NT2/D1 (cell line): ENCODE measurements at regions not wholly inside any gene's neighbourhood (a gene's known extent, or its start where the extent isn't known, plus 50 kb on each side); places are given as distances from the start of the nearest gene placed in this dataset.

ENCODE experiments used
- SUZ12 ChIP-seq: IDR thresholded peaks from 2 replicates; pipeline ENCODE4 v1.6.1; 2011; ENCODE audit not compliant: insufficient read length, insufficient read depth; ENCODE audit errors: extremely low read depth
- YY1 ChIP-seq: IDR thresholded peaks from 2 replicates; pipeline ENCODE4 v1.6.1; 2011; ENCODE audit not compliant: insufficient read length, insufficient read depth

DNA sequence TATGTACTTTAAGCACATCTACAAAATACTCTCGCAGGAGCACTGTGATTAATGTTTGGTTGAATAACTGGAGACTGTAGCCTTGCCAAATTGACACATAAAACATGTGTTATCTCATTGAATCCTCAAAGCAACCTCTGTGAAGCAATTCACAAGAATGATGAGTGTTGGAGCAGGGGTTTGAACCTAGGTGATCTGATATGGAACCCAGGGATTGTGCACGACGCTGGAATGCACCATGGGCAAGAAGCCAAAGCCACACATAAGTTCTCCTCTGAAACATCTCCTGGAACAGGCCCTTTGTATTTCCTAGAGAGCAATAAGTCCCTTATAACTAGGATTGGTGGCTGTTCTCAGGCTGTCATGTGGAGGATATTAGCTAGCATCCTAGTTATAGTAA lies 124.6 kb upstream of the IVNS1ABP start:
- TF ChIP-seq SUZ12 (no peak), YY1 (no peak)
